Neural cell (in vitro differentiated cells): ENCODE measurements at regions not wholly inside any gene's neighbourhood (a gene's known extent, or its start where the extent isn't known, plus 50 kb on each side); places are given as distances from the start of the nearest gene placed in this dataset.

Source experiments
- H2AFZ ChIP-seq: fragments of 200-600, 300-800 bp; sonication (generic), shearing (Covaris generic); 2 replicates; pipeline ENCODE4 v1.6.0; 2014; ENCODE audit warnings: low read depth, mild to moderate bottlenecking, antibody characterized with exemption, low read length, moderate library complexity
- H3F3A ChIP-seq: fragments of 200-600 bp; shearing (Covaris generic); 2 replicates; pipeline ENCODE4 v1.6.1; 2016; ENCODE audit warnings: mild to moderate bottlenecking, moderate library complexity, mixed read lengths, antibody characterized with exemption, low read length; ENCODE audit not compliant: insufficient read depth, poor library complexity, severe bottlenecking
- H3K27ac ChIP-seq: fragments of 200-600, 300-800 bp; sonication (generic), shearing (Covaris generic); 2 replicates; pipeline ENCODE4 v1.5.1; 2014; ENCODE audit warnings: mild to moderate bottlenecking, low read length, moderate library complexity
- H3K27me3 ChIP-seq: fragments of 300-800, 200-600 bp; sonication (generic), shearing (Covaris generic); 2 replicates; pipeline ENCODE4 v1.6.0; 2014; ENCODE audit warnings: mild to moderate bottlenecking, low read depth, low read length, moderate library complexity; ENCODE audit not compliant: insufficient read depth
- H3K36me3 ChIP-seq: fragments of 300-800, 200-600 bp; sonication (generic), shearing (Covaris generic); 2 replicates; pipeline ENCODE4 v1.5.1; 2014; ENCODE audit warnings: mild to moderate bottlenecking, antibody characterized with exemption, low read length, moderate library complexity; ENCODE audit not compliant: insufficient read depth
- H3K4me2 ChIP-seq: fragments of 300-800, 200-600 bp; sonication (generic), shearing (Covaris generic); 2 replicates; pipeline ENCODE4 v1.6.0; 2014; ENCODE audit warnings: mild to moderate bottlenecking, low read length
- H3K4me3 ChIP-seq: fragments of 300-800, 200-600 bp; sonication (generic), shearing (Covaris generic); 2 replicates; pipeline ENCODE4 v1.5.1; 2014; ENCODE audit warnings: mild to moderate bottlenecking, low read length, moderate library complexity
- H3K79me2 ChIP-seq: fragments of 200-600 bp; shearing (Covaris generic); replicated peaks from 2 replicates; pipeline ENCODE4 v1.6.0; 2014; ENCODE audit warnings: mild to moderate bottlenecking, low read length, moderate library complexity; ENCODE audit not compliant: insufficient read depth
- H3K9ac ChIP-seq: fragments of 300-800, 200-600 bp; sonication (generic), shearing (Covaris generic); 2 replicates; pipeline ENCODE4 v1.6.1; 2016; ENCODE audit warnings: mild to moderate bottlenecking, low read length, mixed read lengths
- H3K9me2 ChIP-seq: fragments of 200-600 bp; shearing (Covaris generic); 2 replicates; pipeline ENCODE4 v1.6.1; 2016; ENCODE audit warnings: mild to moderate bottlenecking, low read length, mixed read lengths; ENCODE audit not compliant: insufficient read depth
- H3K9me3 ChIP-seq: fragments of 200-600, 300-800 bp; sonication (generic), shearing (Covaris generic); 2 replicates; pipeline ENCODE4 v1.6.1; 2016; ENCODE audit warnings: mild to moderate bottlenecking, mixed run types, low read length, moderate library complexity, mixed read lengths
- H4K20me1 ChIP-seq: fragments of 200-600 bp; shearing (Covaris generic); 2 replicates; pipeline ENCODE4 v1.6.1; 2016; ENCODE audit warnings: mild to moderate bottlenecking, mixed run types; ENCODE audit not compliant: insufficient read depth
- EP300 ChIP-seq: fragments of 450-650 bp; conservative IDR thresholded peaks from 2 replicates; pipeline ENCODE4 v1.6.1; 2014; ENCODE audit warnings: antibody characterized with exemption, mild to moderate bottlenecking, moderate library complexity; ENCODE audit not compliant: poor library complexity, severe bottlenecking
- EZH2 ChIP-seq: fragments of 200-600, 300-800 bp; shearing (Covaris generic), sonication (generic); IDR thresholded peaks from 2 replicates; pipeline ENCODE4 v1.6.1; 2014; ENCODE audit warnings: antibody characterized with exemption, low read length, borderline replicate concordance, mild to moderate bottlenecking; ENCODE audit not compliant: insufficient read depth, poor library complexity, severe bottlenecking
- MXI1 ChIP-seq: fragments of 450-650 bp; conservative IDR thresholded peaks from 2 replicates; pipeline ENCODE4 v1.6.1; 2014; ENCODE audit warnings: antibody characterized with exemption, mild to moderate bottlenecking; ENCODE audit not compliant: poor library complexity, severe bottlenecking
- POLR2AphosphoS5 ChIP-seq: IDR thresholded peaks from 2 replicates; pipeline ENCODE4 v1.6.1; 2012
- RAD21 ChIP-seq: fragments of 450-650 bp; conservative IDR thresholded peaks from 2 replicates; pipeline ENCODE4 v1.6.1; 2014; ENCODE audit warnings: antibody characterized with exemption, mild to moderate bottlenecking, moderate library complexity
- REST ChIP-seq: IDR thresholded peaks from 2 replicates; pipeline ENCODE4 v1.6.1; 2012; ENCODE audit warnings: borderline replicate concordance
- SMC3 ChIP-seq: fragments of 450-650 bp; conservative IDR thresholded peaks from 2 replicates; pipeline ENCODE4 v1.6.1; 2014; ENCODE audit warnings: antibody characterized with exemption, mild to moderate bottlenecking, moderate library complexity; ENCODE audit not compliant: poor library complexity
- TAF1 ChIP-seq: IDR thresholded peaks from 2 replicates; pipeline ENCODE4 v1.6.1; 2012; ENCODE audit warnings: low read depth
- TF ChIP-seq, protein P1 (sequence below): fragments of 450-650 bp; IDR thresholded peaks from 2 replicates; pipeline ENCODE4 v1.5.1; 2014; ENCODE audit warnings: antibody characterized with exemption, mild to moderate bottlenecking, moderate library complexity; ENCODE audit not compliant: poor library complexity, severe bottlenecking

DNA sequence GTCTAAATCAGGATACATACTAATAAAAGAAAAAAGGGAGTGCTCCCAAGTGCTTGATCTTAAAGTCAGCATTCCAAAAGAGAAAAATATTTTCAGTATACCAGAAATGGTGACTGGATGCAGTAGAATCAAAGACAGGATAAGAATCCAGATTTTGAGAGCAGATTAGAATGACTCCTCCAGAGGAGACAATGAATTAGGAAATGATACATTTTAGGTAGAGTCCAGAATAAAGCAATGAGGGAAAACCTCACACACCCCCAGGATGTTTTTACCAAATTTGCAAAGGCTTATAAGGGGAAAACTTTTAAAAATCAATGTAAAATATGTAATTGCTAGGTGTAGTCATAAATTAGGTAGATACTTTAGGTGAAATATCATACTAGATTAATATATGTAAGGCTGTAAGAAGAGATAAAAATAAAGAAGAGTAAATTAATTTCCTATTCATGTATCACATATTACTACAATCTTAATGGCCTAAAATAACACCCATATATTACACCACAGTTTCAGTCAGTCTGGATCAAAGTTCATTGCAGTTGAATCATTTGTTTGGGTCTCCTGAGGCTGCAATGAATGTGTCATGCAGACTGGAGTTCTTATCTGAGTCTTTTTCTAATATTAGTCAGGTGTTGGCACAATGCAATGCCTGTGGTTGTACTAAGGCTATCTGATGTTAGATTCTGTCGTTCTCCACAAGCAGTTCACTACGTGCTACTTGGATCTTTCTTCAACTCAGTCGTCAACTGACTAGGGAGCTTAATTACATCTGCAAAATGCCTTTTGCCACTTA is 547.8 kb upstream of the EPHA6 start:
- no peaks in the 10 kb centered on the region for H3K79me2 ChIP-seq
- TF ChIP-seq POLR2AphosphoS5 (no peak), RAD21 (no peak), REST (no peak), TAF1 (no peak), EZH2 (no peak), SMC3 (no peak), EP300 (no peak), MXI1 (no peak)
- TF ChIP-seq, protein P1, sequence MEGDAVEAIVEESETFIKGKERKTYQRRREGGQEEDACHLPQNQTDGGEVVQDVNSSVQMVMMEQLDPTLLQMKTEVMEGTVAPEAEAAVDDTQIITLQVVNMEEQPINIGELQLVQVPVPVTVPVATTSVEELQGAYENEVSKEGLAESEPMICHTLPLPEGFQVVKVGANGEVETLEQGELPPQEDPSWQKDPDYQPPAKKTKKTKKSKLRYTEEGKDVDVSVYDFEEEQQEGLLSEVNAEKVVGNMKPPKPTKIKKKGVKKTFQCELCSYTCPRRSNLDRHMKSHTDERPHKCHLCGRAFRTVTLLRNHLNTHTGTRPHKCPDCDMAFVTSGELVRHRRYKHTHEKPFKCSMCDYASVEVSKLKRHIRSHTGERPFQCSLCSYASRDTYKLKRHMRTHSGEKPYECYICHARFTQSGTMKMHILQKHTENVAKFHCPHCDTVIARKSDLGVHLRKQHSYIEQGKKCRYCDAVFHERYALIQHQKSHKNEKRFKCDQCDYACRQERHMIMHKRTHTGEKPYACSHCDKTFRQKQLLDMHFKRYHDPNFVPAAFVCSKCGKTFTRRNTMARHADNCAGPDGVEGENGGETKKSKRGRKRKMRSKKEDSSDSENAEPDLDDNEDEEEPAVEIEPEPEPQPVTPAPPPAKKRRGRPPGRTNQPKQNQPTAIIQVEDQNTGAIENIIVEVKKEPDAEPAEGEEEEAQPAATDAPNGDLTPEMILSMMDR, result no peak
- no peaks in the 10 kb centered on the region for H3F3A ChIP-seq
- no peak overlapping the region for H3K4me2 ChIP-seq
- no peaks in the 10 kb centered on the region for H3K9me2 ChIP-seq
- H3K27ac ChIP-seq, result no peak overlapping the region
- no peaks in the 10 kb centered on the region for H4K20me1 ChIP-seq
- no peaks in the 10 kb centered on the region for H3K36me3 ChIP-seq
- H3K9me3 ChIP-seq, result no peaks in the 10 kb centered on the region
- no peak overlapping the region for H3K9ac ChIP-seq
- H3K4me3 ChIP-seq, result no peak overlapping the region
- H2AFZ ChIP-seq, result no peak overlapping the region
- H3K27me3 ChIP-seq, result no peaks in the 10 kb centered on the region

- Histone ChIP-seq H3K27ac (no peak overlapping the region), H3K4me2 (no peak overlapping the region)
- no peak for TF ChIP-seq MXI1
These were observed 546.8 kb upstream of the EPHA6 start for GRCh38 chr3:96267577-96267976.

More at GRCh38 chr3:96267577-96267976, 546.8 kb upstream of the EPHA6 start:
- no peaks in the 10 kb centered on the region for H3K9me2 ChIP-seq
- no peaks in the 10 kb centered on the region for H3K9me3 ChIP-seq
- H2AFZ ChIP-seq, result no peak overlapping the region
- H3F3A ChIP-seq, result no peaks in the 10 kb centered on the region
- no peaks in the 10 kb centered on the region for H3K36me3 ChIP-seq
- no peaks in the 10 kb centered on the region for H3K27me3 ChIP-seq
- H3K9ac ChIP-seq, result no peak overlapping the region
- H3K4me3 ChIP-seq, result no peak overlapping the region
- H4K20me1 ChIP-seq, result no peaks in the 10 kb centered on the region
- no peaks in the 10 kb centered on the region for H3K79me2 ChIP-seq
